ENCODE measurements at regions not wholly inside any gene's neighbourhood (a gene's known extent, or its start where the extent isn't known, plus 50 kb on each side); places are given as distances from the start of the nearest gene placed in this dataset.
"Not testable (repeated sequence)": the region's sequence is repeated elsewhere in the genome, so short reads cannot be mapped to it uniquely, and the experiment has no call there.

DNA sequence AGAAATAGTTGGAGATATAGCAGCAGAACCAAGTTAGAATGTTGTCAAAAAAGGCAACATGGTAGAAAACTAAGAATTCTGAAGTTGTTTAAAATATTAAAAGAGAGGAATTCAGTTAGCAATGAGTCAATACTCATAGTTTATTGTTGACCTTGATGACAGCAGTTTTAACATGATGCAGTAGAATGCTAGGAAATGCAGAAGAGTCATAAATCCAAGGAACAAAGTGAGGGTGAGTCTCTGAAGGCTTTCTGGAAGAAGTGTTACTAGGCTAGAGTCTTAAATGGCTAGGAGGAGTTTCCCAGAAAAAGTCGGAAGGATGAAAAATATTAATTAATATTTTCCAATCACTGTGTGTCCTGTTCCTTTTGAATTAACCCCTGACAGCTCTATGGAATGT, 807.3 kb downstream of the TSN start:
- FAIRE-seq (no peak), DNase-seq (ENCODE audit: insufficient read length) (no peak)
- TF ChIP-seq POLR2AphosphoS5 (IDR thresholded peaks at IDR 0.05; ENCODE audit: low read depth, low read length) (no peak), POLR2A (IDR thresholded peaks at IDR 0.05; ENCODE audit: low read depth, low read length) (no peak)

DNA sequence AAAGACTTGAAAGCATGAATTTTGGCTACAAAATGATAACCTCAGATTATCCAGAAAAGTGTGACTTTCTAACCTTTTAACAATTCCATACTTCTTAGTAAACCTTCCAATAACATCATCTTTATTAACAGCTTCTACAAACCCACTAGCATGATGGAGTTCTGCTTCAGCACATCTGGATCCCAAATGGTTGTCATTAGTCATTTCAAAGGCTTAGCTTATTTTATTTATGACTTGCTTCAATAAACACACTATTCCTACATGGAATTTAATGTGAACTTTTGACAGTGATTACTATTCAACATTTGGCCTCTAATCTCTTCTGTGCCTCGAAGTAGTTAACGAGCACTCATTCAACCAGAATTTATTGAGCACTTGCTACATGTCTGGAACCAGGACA, 808.3 kb downstream of the TSN start:
- DNase-seq (ENCODE audit: insufficient read length) (no peak), FAIRE-seq (no peak)
- no peak for TF ChIP-seq POLR2A (IDR thresholded peaks at IDR 0.05; ENCODE audit: low read depth, low read length)
- TF ChIP-seq TAF1 (IDR thresholded peaks at IDR 0.05; ENCODE audit: borderline replicate concordance, low read depth, low read length): no peak
- no peak for TF ChIP-seq POLR2AphosphoS5 (IDR thresholded peaks at IDR 0.05; ENCODE audit: low read depth, low read length)

DNA sequence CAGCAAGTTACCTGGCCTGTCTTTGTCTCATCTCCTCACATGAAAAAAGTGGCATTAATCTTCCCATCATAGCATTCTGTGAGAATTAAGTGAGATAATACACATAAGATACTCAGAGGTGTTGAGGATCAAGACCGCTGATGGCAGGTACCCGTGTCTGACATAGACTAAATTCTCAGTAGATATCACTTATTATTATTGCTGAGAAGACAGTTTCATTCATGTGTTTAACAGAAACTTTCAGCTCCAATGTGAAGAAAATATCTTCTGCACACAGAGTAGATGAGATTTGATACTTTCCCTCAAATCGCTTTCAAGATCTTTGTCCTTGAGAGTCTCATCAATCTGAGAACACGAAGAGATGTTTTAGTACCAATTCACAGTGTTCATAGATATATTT, 809.4 kb downstream of the TSN start:
- DNase-seq (ENCODE audit: insufficient read length) (no peak), FAIRE-seq (no peak)
- TF ChIP-seq POLR2AphosphoS5 (IDR thresholded peaks at IDR 0.05; ENCODE audit: low read depth, low read length) (no peak), TAF1 (IDR thresholded peaks at IDR 0.05; ENCODE audit: borderline replicate concordance, low read depth, low read length) (no peak), POLR2A (IDR thresholded peaks at IDR 0.05; ENCODE audit: low read depth, low read length) (no peak)

DNA sequence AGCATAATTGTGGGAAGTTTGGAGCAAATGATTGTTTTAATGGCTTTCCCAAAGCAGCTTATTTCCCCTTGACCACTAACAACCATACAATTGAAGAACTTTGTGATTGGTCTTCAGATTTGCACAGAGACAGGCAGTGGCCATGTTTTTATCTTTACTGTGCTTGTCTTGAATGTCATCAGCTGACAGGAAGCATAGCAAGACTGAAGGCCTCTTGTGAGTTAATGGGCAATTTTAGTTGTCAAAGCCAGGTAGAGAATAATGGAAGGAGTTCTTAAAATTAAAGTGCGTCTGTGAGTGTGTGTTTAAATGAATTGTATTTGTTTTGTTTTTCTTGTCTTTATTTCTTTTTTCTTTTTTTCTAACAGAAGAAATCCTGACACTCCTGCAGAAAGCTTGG, 809.9 kb downstream of the TSN start:
- DNase-seq (ENCODE audit: insufficient read length) (no peak), FAIRE-seq (no peak)
- TF ChIP-seq TAF1 (IDR thresholded peaks at IDR 0.05; ENCODE audit: borderline replicate concordance, low read depth, low read length): no peak
- no peak for TF ChIP-seq POLR2AphosphoS5 (IDR thresholded peaks at IDR 0.05; ENCODE audit: low read depth, low read length)
- no peak for TF ChIP-seq POLR2A (IDR thresholded peaks at IDR 0.05; ENCODE audit: low read depth, low read length)

DNA sequence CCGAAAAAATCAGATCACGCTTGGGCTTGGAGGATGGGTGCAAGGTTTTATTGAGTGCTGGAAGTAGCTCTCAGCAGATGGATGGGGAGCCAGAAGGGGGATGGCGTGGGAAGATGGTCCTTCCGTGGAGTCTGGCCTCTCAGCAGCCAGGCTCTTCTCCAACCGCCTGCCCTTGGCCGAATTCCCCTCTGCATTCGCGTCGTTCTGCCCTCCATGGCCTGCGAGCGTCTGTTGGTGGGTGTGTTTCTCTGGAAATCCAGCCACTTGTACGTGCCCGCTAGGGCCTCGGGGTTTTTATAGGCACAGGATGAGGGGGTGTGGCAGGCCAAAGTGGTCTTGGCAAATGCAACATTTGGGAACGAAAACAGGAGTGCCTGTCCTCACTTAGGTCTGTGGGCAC, 815.2 kb downstream of the TSN start:
- no peak for TF ChIP-seq TAF1 (IDR thresholded peaks at IDR 0.05; ENCODE audit: borderline replicate concordance, low read depth, low read length)
- no peak for TF ChIP-seq POLR2A (IDR thresholded peaks at IDR 0.05; ENCODE audit: low read depth, low read length)
- TF ChIP-seq POLR2AphosphoS5 (IDR thresholded peaks at IDR 0.05; ENCODE audit: low read depth, low read length): no peak
- no peak for FAIRE-seq
- no peak for DNase-seq (ENCODE audit: insufficient read length)

DNA sequence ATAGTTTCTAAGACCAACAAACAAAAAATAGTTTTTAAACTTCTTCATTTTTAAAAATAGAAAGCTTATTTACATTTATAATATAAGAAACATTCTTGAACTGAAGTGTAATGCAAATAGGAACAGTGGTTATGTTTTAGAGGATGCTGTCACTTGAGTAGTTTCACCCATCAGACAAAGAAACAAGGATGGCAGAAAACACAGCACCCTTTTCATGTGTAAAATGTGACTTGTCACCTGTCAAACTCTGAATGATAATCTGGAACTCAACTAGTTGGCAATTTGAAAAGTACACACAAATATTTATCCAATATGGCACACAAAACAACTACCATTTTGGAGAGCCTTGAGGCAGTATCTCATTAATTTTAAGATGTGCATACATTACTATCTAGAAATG, 816.0 kb downstream of the TSN start:
- DNase-seq (ENCODE audit: insufficient read length); FAIRE-seq: not testable (repeated sequence)

DNA sequence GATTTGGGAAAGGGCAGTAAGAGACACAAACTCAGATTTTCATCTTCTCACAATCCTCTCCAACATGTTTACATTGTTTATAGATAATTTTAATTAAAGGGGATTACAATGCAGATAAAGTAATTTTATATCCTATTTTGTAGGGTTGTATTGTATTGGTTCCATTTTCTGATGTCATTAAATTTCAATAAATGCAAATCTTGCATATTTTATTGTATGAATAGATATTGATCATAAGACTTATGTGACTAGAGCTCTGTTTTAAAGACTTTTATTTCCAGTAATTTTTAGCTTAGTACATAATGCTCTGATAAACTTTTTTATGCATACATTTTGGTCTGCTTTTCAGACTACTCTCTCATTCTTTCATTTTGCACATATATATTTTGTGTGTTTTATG, 819.6 kb downstream of the TSN start:
- FAIRE-seq: no peak
- DNase-seq (ENCODE audit: insufficient read length): no peak
- no peak for TF ChIP-seq TAF1 (IDR thresholded peaks at IDR 0.05; ENCODE audit: borderline replicate concordance, low read depth, low read length)

DNA sequence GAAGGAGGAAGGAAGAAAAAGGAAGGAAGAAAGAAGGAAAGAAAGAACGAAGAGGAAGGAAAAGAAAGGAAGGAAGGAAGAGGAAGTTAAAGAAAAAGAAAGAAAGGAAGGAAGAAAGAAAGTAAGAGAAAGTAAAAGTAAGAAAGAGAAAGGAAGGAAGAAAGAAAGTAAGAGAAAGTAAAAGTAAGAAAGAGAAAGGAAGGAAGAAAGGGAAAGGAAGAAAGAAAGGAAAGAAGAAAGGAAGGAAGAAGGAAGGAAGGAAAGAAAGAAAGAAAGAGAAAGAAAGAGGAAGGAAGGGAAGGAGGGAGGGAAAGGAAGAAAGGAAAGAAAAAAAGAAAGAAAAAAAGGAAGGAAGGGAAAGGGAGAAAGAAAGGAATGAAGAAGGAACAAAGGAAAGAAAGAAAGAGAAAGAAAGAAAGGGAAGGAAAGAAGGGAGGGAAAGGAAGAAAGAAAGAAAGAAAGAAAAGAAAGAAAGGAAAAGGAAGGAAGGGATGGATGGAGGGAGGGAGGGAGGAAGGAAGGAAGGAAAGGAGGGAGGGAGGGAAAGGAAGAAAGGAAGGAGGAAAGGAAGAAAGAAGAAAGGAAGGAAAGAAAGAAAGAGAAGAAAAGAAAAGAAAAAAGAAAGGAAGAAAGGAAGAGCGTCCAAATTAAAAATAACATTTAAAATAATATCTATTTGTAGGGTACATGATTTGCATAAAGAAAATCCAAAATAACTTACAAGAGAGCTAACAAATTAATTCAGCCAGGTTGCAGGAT, 827.9 kb downstream of the TSN start:
- no peak for TF ChIP-seq TAF1 (IDR thresholded peaks at IDR 0.05; ENCODE audit: borderline replicate concordance, low read depth, low read length)
- no peak for TF ChIP-seq POLR2A (IDR thresholded peaks at IDR 0.05; ENCODE audit: low read depth, low read length)
- TF ChIP-seq POLR2AphosphoS5 (IDR thresholded peaks at IDR 0.05; ENCODE audit: low read depth, low read length): no peak
- FAIRE-seq (no peak), DNase-seq (ENCODE audit: insufficient read length) (no peak)

DNA sequence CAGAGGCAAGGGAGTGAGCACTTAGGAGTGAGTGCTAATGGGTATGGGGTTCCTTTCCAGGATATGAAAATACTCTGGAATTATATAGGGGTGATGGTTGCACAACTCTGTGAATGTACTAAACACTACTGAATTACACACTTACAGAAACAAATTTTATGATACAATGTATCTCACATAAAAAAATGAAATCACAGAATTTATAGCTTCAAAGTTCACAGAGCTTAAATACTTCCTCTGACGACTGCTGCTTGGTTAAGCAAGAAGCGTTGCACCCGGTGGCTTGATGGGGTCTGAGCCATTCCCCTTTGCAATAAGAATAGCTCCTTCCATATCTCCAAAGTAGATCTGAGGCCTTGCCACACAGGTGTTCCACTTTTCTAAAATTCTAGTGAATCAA, 835.1 kb downstream of the TSN start:
- TF ChIP-seq POLR2A (IDR thresholded peaks at IDR 0.05; ENCODE audit: low read depth, low read length): no peak
- no peak for TF ChIP-seq TAF1 (IDR thresholded peaks at IDR 0.05; ENCODE audit: borderline replicate concordance, low read depth, low read length)
- TF ChIP-seq POLR2AphosphoS5 (IDR thresholded peaks at IDR 0.05; ENCODE audit: low read depth, low read length): no peak
- FAIRE-seq (no peak), DNase-seq (ENCODE audit: insufficient read length) (no peak)

DNA sequence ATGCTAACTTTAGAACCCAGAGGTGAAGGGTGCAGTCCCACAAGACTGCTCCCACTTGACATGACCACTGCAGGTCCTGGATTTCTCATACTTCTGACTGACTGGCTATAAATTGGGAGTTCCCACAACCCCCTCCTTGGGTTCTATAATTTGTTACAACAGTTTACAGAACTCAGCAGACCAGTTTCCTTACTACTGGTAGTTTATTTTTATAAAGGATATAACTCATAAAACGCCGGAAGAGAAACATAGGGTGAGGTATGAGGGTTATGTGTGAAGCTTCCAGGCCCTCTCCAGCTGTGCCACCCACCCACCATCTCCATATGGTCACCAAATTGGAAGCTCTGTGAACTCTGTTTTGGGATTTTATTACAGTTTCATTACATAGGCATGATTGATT, 839.6 kb downstream of the TSN start:
- FAIRE-seq (no peak), DNase-seq (ENCODE audit: insufficient read length) (no peak)
- TF ChIP-seq POLR2A (IDR thresholded peaks at IDR 0.05; ENCODE audit: low read depth, low read length): no peak
- no peak for TF ChIP-seq POLR2AphosphoS5 (IDR thresholded peaks at IDR 0.05; ENCODE audit: low read depth, low read length)
- no peak for TF ChIP-seq TAF1 (IDR thresholded peaks at IDR 0.05; ENCODE audit: borderline replicate concordance, low read depth, low read length)

DNA sequence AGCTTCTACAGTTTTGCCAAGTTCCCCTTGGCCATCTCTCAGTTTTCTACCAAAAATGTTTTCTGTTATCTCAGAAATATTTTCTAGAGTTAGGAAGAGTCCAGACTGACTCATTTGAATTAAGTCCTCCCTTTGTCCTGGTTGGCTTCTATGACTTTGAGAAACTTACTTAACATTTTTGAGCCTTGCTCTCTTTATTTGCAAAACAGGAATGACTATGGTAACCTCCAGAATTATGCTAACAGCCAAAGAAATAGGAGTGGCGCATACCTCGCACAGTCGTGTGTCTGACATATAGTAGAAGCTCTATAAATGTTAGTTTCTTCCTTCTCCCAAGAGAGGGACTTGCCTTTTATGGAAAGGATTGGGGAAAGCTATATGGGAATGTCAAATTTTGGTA, 841.1 kb downstream of the TSN start:
- DNase-seq (ENCODE audit: insufficient read length) (no peak), FAIRE-seq (no peak)
- TF ChIP-seq POLR2A (IDR thresholded peaks at IDR 0.05; ENCODE audit: low read depth, low read length) (no peak), POLR2AphosphoS5 (IDR thresholded peaks at IDR 0.05; ENCODE audit: low read depth, low read length) (no peak), TAF1 (IDR thresholded peaks at IDR 0.05; ENCODE audit: borderline replicate concordance, low read depth, low read length) (no peak)

DNA sequence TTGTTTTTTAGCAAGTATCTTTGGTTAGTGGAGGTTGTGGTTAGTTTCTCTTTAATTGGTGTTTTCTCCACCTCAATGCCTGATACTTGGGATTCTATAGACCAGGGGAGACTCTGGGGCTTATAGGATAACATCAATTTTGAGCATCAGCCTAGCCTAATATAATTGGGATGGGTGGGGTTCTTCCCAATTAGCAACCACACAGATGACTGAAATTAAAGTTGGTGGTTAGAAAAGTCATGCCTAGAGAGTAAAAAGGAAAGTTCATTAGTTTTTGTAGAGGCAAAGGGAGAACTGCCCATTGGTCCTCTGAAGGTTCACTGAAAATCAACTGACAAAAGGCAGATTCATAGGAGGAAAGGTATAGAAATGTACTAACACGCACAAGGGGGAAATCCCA, 843.3 kb downstream of the TSN start:
- FAIRE-seq (no peak), DNase-seq (ENCODE audit: insufficient read length) (no peak)
- TF ChIP-seq TAF1 (IDR thresholded peaks at IDR 0.05; ENCODE audit: borderline replicate concordance, low read depth, low read length) (no peak), POLR2AphosphoS5 (IDR thresholded peaks at IDR 0.05; ENCODE audit: low read depth, low read length) (no peak), POLR2A (IDR thresholded peaks at IDR 0.05; ENCODE audit: low read depth, low read length) (no peak)
